ENCODE measurements at regions not wholly inside any gene's neighbourhood (a gene's known extent, or its start where the extent isn't known, plus 50 kb on each side); places are given as distances from the start of the nearest gene placed in this dataset.

GRCh38 chr6:74690365-74690764 lies 515.5 kb downstream of the COL12A1 start:
- H3K27ac ChIP-seq = no peak overlapping the region
- no peaks in the 10 kb centered on the region for H3K27me3 ChIP-seq
- no peaks in the 10 kb centered on the region for H3K9me3 ChIP-seq (replicated peaks in 1 of 3)
- DNase-seq = no peak
- no peaks in the 10 kb centered on the region for H3K4me1 ChIP-seq (replicated peaks in 1 of 2)
- intact Hi-C loops (cut with DNase I) = no loop called here
- TF ChIP-seq POLR2A (IDR thresholded peaks at IDR 0.05) = no peak
- 71 to 79% (median 74%) methylated on average over 2 of the region's 2 CpGs for WGBS, 4 donors
- no peaks in the 10 kb centered on the region for H3K36me3 ChIP-seq (replicated peaks in 1 of 2)
- no peak overlapping the region for H3K4me3 ChIP-seq

DNA sequence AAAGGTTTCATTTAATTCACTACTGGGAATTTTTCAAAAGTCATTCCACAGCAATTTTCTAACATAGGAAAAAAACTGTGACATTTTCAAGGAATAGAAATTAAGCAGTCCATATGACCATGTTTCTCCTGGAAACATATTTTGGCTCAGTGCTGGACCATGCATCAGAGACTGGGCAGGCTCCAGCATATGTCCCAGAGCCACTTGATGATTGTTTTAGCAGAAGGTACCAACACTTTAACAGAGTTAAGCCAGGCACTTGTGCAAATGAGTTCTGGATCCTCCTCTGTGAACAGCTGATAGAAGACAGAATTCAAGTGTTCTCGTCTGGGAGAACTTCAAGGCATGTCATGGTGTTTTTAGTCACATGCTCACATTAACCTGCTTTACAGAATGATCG lies 516.3 kb downstream of the COL12A1 start:
- Histone ChIP-seq H3K27me3 (no peaks in the 10 kb centered on the region), H3K4me3 (no peak overlapping the region), H3K4me1 (replicated peaks in 1 of 2) (no peaks in the 10 kb centered on the region), H3K9me3 (replicated peaks in 1 of 3) (no peaks in the 10 kb centered on the region), H3K27ac (no peak overlapping the region), H3K36me3 (replicated peaks in 1 of 2) (no peaks in the 10 kb centered on the region)
- WGBS, 4 donors = 50 to 74% (median 61%) methylated on average over 2 of the region's 2 CpGs
- no peak for DNase-seq
- TF ChIP-seq POLR2A (IDR thresholded peaks at IDR 0.05) = no peak
- TF ChIP-seq, protein P1, sequence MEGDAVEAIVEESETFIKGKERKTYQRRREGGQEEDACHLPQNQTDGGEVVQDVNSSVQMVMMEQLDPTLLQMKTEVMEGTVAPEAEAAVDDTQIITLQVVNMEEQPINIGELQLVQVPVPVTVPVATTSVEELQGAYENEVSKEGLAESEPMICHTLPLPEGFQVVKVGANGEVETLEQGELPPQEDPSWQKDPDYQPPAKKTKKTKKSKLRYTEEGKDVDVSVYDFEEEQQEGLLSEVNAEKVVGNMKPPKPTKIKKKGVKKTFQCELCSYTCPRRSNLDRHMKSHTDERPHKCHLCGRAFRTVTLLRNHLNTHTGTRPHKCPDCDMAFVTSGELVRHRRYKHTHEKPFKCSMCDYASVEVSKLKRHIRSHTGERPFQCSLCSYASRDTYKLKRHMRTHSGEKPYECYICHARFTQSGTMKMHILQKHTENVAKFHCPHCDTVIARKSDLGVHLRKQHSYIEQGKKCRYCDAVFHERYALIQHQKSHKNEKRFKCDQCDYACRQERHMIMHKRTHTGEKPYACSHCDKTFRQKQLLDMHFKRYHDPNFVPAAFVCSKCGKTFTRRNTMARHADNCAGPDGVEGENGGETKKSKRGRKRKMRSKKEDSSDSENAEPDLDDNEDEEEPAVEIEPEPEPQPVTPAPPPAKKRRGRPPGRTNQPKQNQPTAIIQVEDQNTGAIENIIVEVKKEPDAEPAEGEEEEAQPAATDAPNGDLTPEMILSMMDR (IDR thresholded peaks at IDR 0.05) = no peak
- intact Hi-C loops (cut with DNase I) = no loop called here

DNA sequence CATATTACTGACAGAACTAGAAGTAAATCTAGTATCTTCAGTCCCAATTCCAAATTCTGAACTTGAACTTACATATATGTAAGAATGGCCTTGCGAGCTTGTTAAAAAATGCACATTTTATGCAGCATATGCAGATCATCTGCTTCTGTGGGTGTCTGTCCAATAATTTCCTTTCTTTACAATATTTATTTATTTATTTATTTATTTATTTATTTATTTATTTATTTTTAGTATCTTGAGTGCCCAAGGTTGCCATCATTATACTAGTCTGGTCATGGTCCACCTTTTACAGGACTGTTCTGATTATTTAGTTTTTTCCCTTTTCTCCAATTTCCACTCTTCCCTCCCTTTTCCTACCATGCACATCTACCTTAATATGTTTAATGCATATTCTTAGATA lies 528.4 kb downstream of the COL12A1 start:
- no peaks in the 10 kb centered on the region for H3K9me3 ChIP-seq (replicated peaks in 1 of 3)
- H3K27ac ChIP-seq = no peak overlapping the region
- H3K36me3 ChIP-seq (replicated peaks in 1 of 2) = no peaks in the 10 kb centered on the region
- no peaks in the 10 kb centered on the region for H3K4me1 ChIP-seq (replicated peaks in 1 of 2)
- no peak overlapping the region for H3K4me3 ChIP-seq
- TF ChIP-seq, protein P1 (IDR thresholded peaks at IDR 0.05) = no peak
- TF ChIP-seq POLR2A (IDR thresholded peaks at IDR 0.05) = no peak
- H3K27me3 ChIP-seq = no peaks in the 10 kb centered on the region
- WGBS, 4 donors = 0 to 95% (median 32%) methylated on average over 1 of the region's 1 CpG
- intact Hi-C loops (cut with DNase I) = no loop called here
- no peak for DNase-seq

DNA sequence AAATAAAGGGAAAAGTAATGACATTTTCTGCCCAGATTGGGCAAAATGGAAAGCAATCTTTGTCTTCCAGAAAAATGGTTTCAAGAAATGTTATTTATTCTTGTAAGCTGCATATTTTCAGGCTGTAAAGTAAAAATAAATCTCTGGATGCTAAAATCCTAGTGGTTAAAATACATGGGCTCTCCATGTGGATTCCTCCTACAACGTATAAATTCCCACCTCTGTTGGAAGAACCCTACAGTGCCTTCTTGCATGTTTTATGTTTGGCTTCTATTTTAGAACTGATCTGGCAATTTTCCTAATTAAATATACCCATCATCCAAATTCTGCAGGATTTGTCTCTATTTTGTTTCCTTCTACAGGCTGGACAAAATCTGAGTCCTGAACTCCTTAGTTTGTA lies 528.9 kb downstream of the COL12A1 start:
- Histone ChIP-seq H3K4me1 (replicated peaks in 1 of 2) (no peaks in the 10 kb centered on the region), H3K9me3 (replicated peaks in 1 of 3) (no peaks in the 10 kb centered on the region), H3K27me3 (no peaks in the 10 kb centered on the region), H3K36me3 (replicated peaks in 1 of 2) (no peaks in the 10 kb centered on the region), H3K4me3 (no peak overlapping the region), H3K27ac (no peak overlapping the region)
- DNase-seq = no peak
- 42 to 61% (median 56%) methylated on average over 1 of the region's 1 CpG for WGBS, 4 donors
- TF ChIP-seq, protein P1 (IDR thresholded peaks at IDR 0.05) = no peak
- TF ChIP-seq POLR2A (IDR thresholded peaks at IDR 0.05) = no peak
- intact Hi-C loops (cut with DNase I) = no loop called here

DNA sequence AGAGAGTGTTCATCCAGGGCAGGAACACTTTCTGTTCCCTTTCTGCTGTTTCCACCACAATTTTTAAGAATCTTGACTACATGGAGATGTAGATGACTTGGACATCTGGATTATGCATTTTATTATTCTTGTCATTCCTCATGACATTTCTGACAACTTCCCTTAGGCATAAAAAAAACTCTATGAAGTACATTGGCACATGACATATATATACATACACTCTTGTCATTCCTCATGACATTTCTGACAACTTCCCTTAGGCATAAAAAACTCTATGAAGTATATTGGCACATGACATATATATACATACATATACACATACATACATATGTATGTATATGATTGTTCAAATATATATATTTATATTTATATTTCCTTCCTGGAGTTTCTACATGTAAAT lies 531.5 kb downstream of the COL12A1 start:
- DNase-seq = no peak
- TF ChIP-seq, protein P1 (IDR thresholded peaks at IDR 0.05) = no peak
- no peak for TF ChIP-seq POLR2A (IDR thresholded peaks at IDR 0.05)
- H3K9me3 ChIP-seq (replicated peaks in 1 of 3) = no peaks in the 10 kb centered on the region
- no peak overlapping the region for H3K27ac ChIP-seq
- intact Hi-C loops (cut with DNase I) = no loop called here
- no peak overlapping the region for H3K4me3 ChIP-seq
- H3K4me1 ChIP-seq (replicated peaks in 1 of 2) = no peaks in the 10 kb centered on the region
- H3K27me3 ChIP-seq = no peaks in the 10 kb centered on the region
- no peaks in the 10 kb centered on the region for H3K36me3 ChIP-seq (replicated peaks in 1 of 2)
